PC-9 (cell line): ENCODE measurements at regions not wholly inside any gene's neighbourhood (a gene's known extent, or its start where the extent isn't known, plus 50 kb on each side); places are given as distances from the start of the nearest gene placed in this dataset.

ENCODE experiments used
- EZH2 ChIP-seq: fragments of 200-600 bp; sonication (generic); IDR thresholded peaks from 2 replicates; pipeline ENCODE4 v1.8.0; 2017; ENCODE audit warnings: antibody characterized with exemption, low read depth
- TF ChIP-seq, protein P1 (sequence below): fragments of 200-600 bp; sonication (generic); conservative IDR thresholded peaks from 2 replicates; pipeline ENCODE4 v1.6.1; 2017; ENCODE audit warnings: mixed run types, antibody characterized with exemption, mild to moderate bottlenecking, moderate library complexity

DNA sequence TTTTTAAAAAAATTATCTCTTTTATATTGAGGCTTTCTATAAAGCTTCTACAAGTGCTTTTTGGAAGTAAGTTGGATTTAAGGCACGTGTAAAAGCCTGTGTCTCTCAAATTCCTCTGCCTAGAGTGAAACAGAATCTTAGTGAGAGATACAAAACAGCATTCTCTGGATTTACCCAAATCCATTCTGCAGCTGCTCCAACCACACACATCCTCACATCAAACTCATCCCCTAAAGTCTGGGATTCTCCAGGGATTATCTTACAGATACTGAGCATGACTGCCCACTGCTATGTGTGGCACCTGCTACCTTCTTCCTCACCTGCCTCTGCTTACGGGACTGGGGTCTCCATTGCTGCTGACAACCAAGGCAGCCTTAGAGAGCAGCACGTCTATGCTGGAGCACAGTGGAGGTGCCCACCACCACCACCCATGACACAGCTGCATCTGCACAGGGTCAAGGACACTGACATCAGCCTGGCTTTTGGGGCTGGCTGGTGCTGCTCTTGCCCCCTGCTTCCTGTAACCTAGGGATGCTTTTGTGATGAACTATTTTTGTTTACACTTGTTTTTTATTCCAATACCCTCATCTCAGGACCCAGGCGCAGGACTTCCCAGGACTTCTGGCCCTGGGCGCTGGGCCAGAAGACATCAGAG, 139.2 kb upstream of the NAMPT start:
- TF ChIP-seq EZH2: no peak
- TF ChIP-seq, protein P1, sequence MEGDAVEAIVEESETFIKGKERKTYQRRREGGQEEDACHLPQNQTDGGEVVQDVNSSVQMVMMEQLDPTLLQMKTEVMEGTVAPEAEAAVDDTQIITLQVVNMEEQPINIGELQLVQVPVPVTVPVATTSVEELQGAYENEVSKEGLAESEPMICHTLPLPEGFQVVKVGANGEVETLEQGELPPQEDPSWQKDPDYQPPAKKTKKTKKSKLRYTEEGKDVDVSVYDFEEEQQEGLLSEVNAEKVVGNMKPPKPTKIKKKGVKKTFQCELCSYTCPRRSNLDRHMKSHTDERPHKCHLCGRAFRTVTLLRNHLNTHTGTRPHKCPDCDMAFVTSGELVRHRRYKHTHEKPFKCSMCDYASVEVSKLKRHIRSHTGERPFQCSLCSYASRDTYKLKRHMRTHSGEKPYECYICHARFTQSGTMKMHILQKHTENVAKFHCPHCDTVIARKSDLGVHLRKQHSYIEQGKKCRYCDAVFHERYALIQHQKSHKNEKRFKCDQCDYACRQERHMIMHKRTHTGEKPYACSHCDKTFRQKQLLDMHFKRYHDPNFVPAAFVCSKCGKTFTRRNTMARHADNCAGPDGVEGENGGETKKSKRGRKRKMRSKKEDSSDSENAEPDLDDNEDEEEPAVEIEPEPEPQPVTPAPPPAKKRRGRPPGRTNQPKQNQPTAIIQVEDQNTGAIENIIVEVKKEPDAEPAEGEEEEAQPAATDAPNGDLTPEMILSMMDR: no peak
